ENCODE measurements at regions not wholly inside any gene's neighbourhood (a gene's known extent, or its start where the extent isn't known, plus 50 kb on each side); places are given as distances from the start of the nearest gene placed in this dataset.

GRCh38 chr18:40108596-40108995, 1846.4 kb upstream of the PIK3C3 start:
- TF ChIP-seq CTCF (conservative IDR thresholded peaks at IDR 0.05), result no peak

GRCh38 chr18:40102903-40103302, 1852.1 kb upstream of the PIK3C3 start:
- TF ChIP-seq CTCF (conservative IDR thresholded peaks at IDR 0.05), result no peak
- H3K27ac ChIP-seq, result no peak overlapping the region

More at GRCh38 chr18:40108596-40108995, 1846.4 kb upstream of the PIK3C3 start:
- peak overlapping the region; percentile 86 for H3K27ac ChIP-seq

- no peak for TF ChIP-seq CTCF (conservative IDR thresholded peaks at IDR 0.05)
- H3K27ac ChIP-seq, result no peak overlapping the region
These were observed 1855.4 kb upstream of the PIK3C3 start for GRCh38 chr18:40099641-40100040.

- H3K27ac ChIP-seq, result no peak overlapping the region
- TF ChIP-seq CTCF (conservative IDR thresholded peaks at IDR 0.05), result no peak
These were observed 1858.4 kb upstream of the PIK3C3 start for GRCh38 chr18:40096675-40097074.

- no peak for TF ChIP-seq CTCF (conservative IDR thresholded peaks at IDR 0.05)
- no peak overlapping the region for H3K27ac ChIP-seq
These were observed 1860.6 kb upstream of the PIK3C3 start for GRCh38 chr18:40094441-40094840.

GRCh38 chr18:40088130-40088529, 1866.9 kb upstream of the PIK3C3 start:
- TF ChIP-seq CTCF (conservative IDR thresholded peaks at IDR 0.05), result no peak
- no peak overlapping the region for H3K27ac ChIP-seq

- H3K27ac ChIP-seq, result no peak overlapping the region
- no peak for TF ChIP-seq CTCF (conservative IDR thresholded peaks at IDR 0.05)
These were observed 1875.2 kb upstream of the PIK3C3 start for GRCh38 chr18:40079786-40080185.

GRCh38 chr18:40075616-40076015, 1879.4 kb upstream of the PIK3C3 start:
- TF ChIP-seq CTCF (conservative IDR thresholded peaks at IDR 0.05), result no peak
- H3K27ac ChIP-seq, result no peak overlapping the region

Measured in VCaP (cell line).